Keratinocyte (primary cell): ENCODE measurements at regions not wholly inside any gene's neighbourhood (a gene's known extent, or its start where the extent isn't known, plus 50 kb on each side); places are given as distances from the start of the nearest gene placed in this dataset.

Experiments
- DNase-seq: peaks from one replicate; pipeline ENCODE4 v3.0.0-alpha.2; 2011; ENCODE audit warnings: low read depth, missing footprints, low spot score
- FAIRE-seq: peaks from 2 replicates; lab custom pipeline; 2011; peaks lifted over from hg19 to GRCh38; lab: Jason Lieb, UNC
- H2AFZ ChIP-seq: 2 replicates; pipeline ENCODE4 v1.6.0; 2012; ENCODE audit warnings: low read length, control low read depth, inconsistent platforms; ENCODE audit not compliant: control insufficient read depth
- H3K27ac ChIP-seq: 2 replicates; pipeline ENCODE4 v1.5.1; 2011; ENCODE audit warnings: low read length; ENCODE audit not compliant: control insufficient read depth, insufficient read depth
- H3K27me3 ChIP-seq: 3 replicates; pipeline ENCODE4 v1.6.0; 2011; ENCODE audit warnings: low read length; ENCODE audit not compliant: control insufficient read depth, insufficient read depth; ENCODE audit errors: extremely low read depth
- H3K36me3 ChIP-seq, 2 experiments: 2 replicates in 1 of 2; 3 replicates in 1 of 2; pipeline ENCODE4 v1.5.1; 2011; ENCODE audit warnings: low read length in 2 of 2, mild to moderate bottlenecking in 1 of 2; ENCODE audit not compliant: control insufficient read depth in 2 of 2, insufficient read depth in 2 of 2; ENCODE audit errors: extremely low read depth in 1 of 2
- H3K4me1 ChIP-seq: 3 replicates; pipeline ENCODE4 v1.5.1; 2011; ENCODE audit warnings: low read length; ENCODE audit not compliant: control insufficient read depth, insufficient read depth; ENCODE audit errors: extremely low read depth
- H3K4me2 ChIP-seq: 3 replicates; pipeline ENCODE4 v1.6.0; 2011; ENCODE audit warnings: low read depth, low read length; ENCODE audit not compliant: control insufficient read depth, insufficient read depth; ENCODE audit errors: extremely low read depth
- H3K4me3 ChIP-seq, 3 experiments: fragments of 200-600 bp in 1 of 3; sonication (generic) in 1 of 3; 2 replicates in 2 of 3; 3 replicates in 1 of 3; pipeline ENCODE4 v1.5.1; 2011 to 2016; ENCODE audit warnings: low read length in 3 of 3, mild to moderate bottlenecking in 3 of 3, control low read depth in 2 of 3, inconsistent platforms in 1 of 3, low read depth in 1 of 3, mixed read lengths in 1 of 3, mixed run types in 1 of 3, moderate library complexity in 1 of 3; ENCODE audit not compliant: control insufficient read depth in 2 of 3, insufficient read depth in 2 of 3; ENCODE audit errors: extremely low read depth in 1 of 3
- H3K79me2 ChIP-seq: 2 replicates; pipeline ENCODE4 v1.6.0; 2012; ENCODE audit warnings: low read length; ENCODE audit not compliant: control insufficient read depth, insufficient read depth
- H3K9ac ChIP-seq: 3 replicates; pipeline ENCODE4 v1.6.0; 2011; ENCODE audit warnings: low read length; ENCODE audit not compliant: control insufficient read depth, insufficient read depth; ENCODE audit errors: extremely low read depth
- H3K9me1 ChIP-seq: 3 replicates; pipeline ENCODE4 v1.6.0; 2011; ENCODE audit warnings: low read length; ENCODE audit not compliant: control insufficient read depth, insufficient read depth; ENCODE audit errors: extremely low read depth
- H3K9me3 ChIP-seq: 2 replicates; pipeline ENCODE4 v1.5.1; 2012; ENCODE audit warnings: low read depth, low read length; ENCODE audit not compliant: control insufficient read depth
- H4K20me1 ChIP-seq: 3 replicates; pipeline ENCODE4 v1.6.0; 2011; ENCODE audit warnings: low read length; ENCODE audit not compliant: control insufficient read depth, insufficient read depth; ENCODE audit errors: extremely low read depth
- CTCF ChIP-seq, 3 experiments: IDR thresholded peaks in 1 of 3; conservative IDR thresholded peaks in 1 of 3; optimal IDR thresholded peaks in 1 of 3; 2 replicates in 2 of 3; 3 replicates in 1 of 3; pipeline versions ENCODE3 to v1.5.1; 2011; ENCODE audit warnings: low read length in 3 of 3, mild to moderate bottlenecking in 3 of 3, moderate library complexity in 2 of 3, control low read depth in 1 of 3, inconsistent platforms in 1 of 3; ENCODE audit not compliant: insufficient read depth in 2 of 3; ENCODE audit errors: extremely low read depth in 1 of 3
- EZH2 ChIP-seq: IDR thresholded peaks from one replicate; pipeline ENCODE4 v1.6.1; 2012; ENCODE audit warnings: inconsistent platforms, mild to moderate bottlenecking, low read length, moderate library complexity
- dilution Hi-C: fragments of 300-500 bp; cut with MboI; formaldehyde crosslinking; loops from one replicate; pipeline ENCODE4 v1.7.0; 2020; ENCODE audit warnings: low sequenced_read_pairs; ENCODE audit not compliant: extremely low pct_ligation_motif_present

DNA sequence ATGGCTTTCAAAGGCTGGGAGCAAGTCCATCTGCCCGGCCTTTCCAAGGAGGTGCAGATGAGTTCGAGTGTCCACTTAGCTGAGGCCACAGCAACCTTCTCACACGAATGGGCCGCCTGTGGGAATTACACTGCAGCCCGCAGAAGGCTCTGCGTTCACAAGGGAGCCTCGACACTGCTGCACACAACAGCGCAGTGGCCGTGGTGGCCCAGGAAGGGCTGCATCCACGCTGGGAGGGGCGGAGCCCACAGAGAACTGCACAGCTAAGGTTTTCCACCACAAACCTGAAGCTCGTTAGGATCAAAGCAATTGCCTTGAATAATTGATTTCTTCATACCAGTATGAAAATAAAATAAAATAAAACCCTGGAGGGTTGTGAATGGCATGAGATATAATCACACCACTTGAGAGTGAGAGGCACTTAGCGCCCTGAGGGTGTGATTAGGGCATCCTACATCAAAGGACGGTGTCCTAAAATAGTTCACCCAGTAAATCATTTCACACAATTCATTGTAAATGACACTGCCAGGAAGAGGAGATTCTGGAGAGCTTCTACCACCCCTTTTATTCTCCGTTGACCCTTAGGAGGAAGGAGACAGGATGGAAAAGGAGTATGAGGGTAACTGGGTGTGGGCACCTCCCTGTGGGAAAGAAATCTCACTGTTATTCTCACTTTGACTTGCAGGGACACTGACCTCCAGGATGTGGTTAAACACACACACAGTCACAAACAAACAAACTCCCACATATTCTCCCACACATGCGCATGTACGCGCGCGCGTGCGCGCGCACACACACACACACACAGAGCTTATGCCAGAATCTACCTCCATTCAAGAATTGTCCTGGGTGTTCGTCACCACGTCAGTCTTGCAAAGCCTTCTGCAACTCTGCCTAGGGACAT, 256.6 kb upstream of the ID2 start:
- H3K9me1 ChIP-seq = no peaks in the 10 kb centered on the region
- H3K27ac ChIP-seq = no peak overlapping the region
- no peaks in the 10 kb centered on the region for H3K9me3 ChIP-seq
- H4K20me1 ChIP-seq = no peaks in the 10 kb centered on the region
- no peaks in the 10 kb centered on the region for H3K36me3 ChIP-seq
- H3K4me1 ChIP-seq = no peaks in the 10 kb centered on the region
- TF ChIP-seq EZH2 (no peak), CTCF (optimal IDR thresholded peaks at IDR 0.05 in 1 of 3, IDR thresholded peaks at IDR 0.05 in 1 of 3, conservative IDR thresholded peaks at IDR 0.05 in 1 of 3; ENCODE audit: extremely low read depth in 1 of 3, insufficient read depth in 2 of 3, low read length in 3 of 3) (no peak)
- H3K4me2 ChIP-seq = no peak overlapping the region
- FAIRE-seq (no peak), DNase-seq (no peak)
- no peaks in the 10 kb centered on the region for H3K27me3 ChIP-seq
- dilution Hi-C loops = no loop called here
- H3K9ac ChIP-seq = no peak overlapping the region
- H2AFZ ChIP-seq = no peak overlapping the region
- no peaks in the 10 kb centered on the region for H3K79me2 ChIP-seq
- H3K4me3 ChIP-seq = no peak overlapping the region

GRCh38 chr2:8426550-8426949, 255.3 kb upstream of the ID2 start:
- Histone ChIP-seq H3K4me2 (no peak overlapping the region), H3K9me3 (no peaks in the 10 kb centered on the region), H3K9ac (no peak overlapping the region), H4K20me1 (no peaks in the 10 kb centered on the region), H3K79me2 (no peaks in the 10 kb centered on the region), H3K27me3 (no peaks in the 10 kb centered on the region), H2AFZ (no peak overlapping the region), H3K9me1 (no peaks in the 10 kb centered on the region), H3K27ac (no peak overlapping the region), H3K36me3 (no peaks in the 10 kb centered on the region), H3K4me3 (no peak overlapping the region), H3K4me1 (no peaks in the 10 kb centered on the region)
- no peak for DNase-seq
- FAIRE-seq = no peak
- dilution Hi-C loops = no loop called here
- no peak for TF ChIP-seq CTCF (optimal IDR thresholded peaks at IDR 0.05 in 1 of 3, IDR thresholded peaks at IDR 0.05 in 1 of 3, conservative IDR thresholded peaks at IDR 0.05 in 1 of 3; ENCODE audit: extremely low read depth in 1 of 3, insufficient read depth in 2 of 3, low read length in 3 of 3)
- TF ChIP-seq EZH2 = no peak
